SK-MEL-5 (cell line): ENCODE measurements at regions not wholly inside any gene's neighbourhood (a gene's known extent, or its start where the extent isn't known, plus 50 kb on each side); places are given as distances from the start of the nearest gene placed in this dataset.

ENCODE experiments used
- DNase-seq: peaks from one replicate; pipeline ENCODE4 v3.0.0-alpha.2; 2016; ENCODE audit warnings: low read depth, low spot score
- in situ Hi-C: cut with HindIII; loops from 2 replicates; pipeline ENCODE4 v1.10.0; 2016; ENCODE audit warnings: low sequenced_read_pairs, high pct_unique_total_duplicates, low pct_unique_long_range_greater_than_20kb

GRCh38 chr17:34726536-34727384, 147.4 kb downstream of the TMEM132E start:
- DNase-seq: no peak
- in situ Hi-C loops: no loop called here

GRCh38 chr17:34725725-34726124, 146.3 kb downstream of the TMEM132E start:
- in situ Hi-C loops: no loop called here
- no peak for DNase-seq

- no peak for DNase-seq
Observed at GRCh38 chr17:34725008-34725407, 145.6 kb downstream of the TMEM132E start.

GRCh38 chr17:34723875-34724274, 144.5 kb downstream of the TMEM132E start:
- DNase-seq: no peak
- in situ Hi-C loops: no loop called here

More at GRCh38 chr17:34725008-34725407, 145.6 kb downstream of the TMEM132E start:
- in situ Hi-C loops: no loop called here

GRCh38 chr17:34721326-34721725, 141.9 kb downstream of the TMEM132E start:
- in situ Hi-C loops: no loop called here
- DNase-seq: peak; percentile 13

GRCh38 chr17:34720760-34721159, 141.4 kb downstream of the TMEM132E start:
- in situ Hi-C loops: no loop called here

GRCh38 chr17:34719569-34719968, 140.2 kb downstream of the TMEM132E start:
- in situ Hi-C loops: no loop called here

More at GRCh38 chr17:34720760-34721159, 141.4 kb downstream of the TMEM132E start:
- no peak for DNase-seq

GRCh38 chr17:34717092-34717491, 137.7 kb downstream of the TMEM132E start:
- in situ Hi-C loops: no loop called here

More at GRCh38 chr17:34719569-34719968, 140.2 kb downstream of the TMEM132E start:
- DNase-seq: no peak

GRCh38 chr17:34716291-34716690, 136.9 kb downstream of the TMEM132E start:
- no peak for DNase-seq

More at GRCh38 chr17:34717092-34717491, 137.7 kb downstream of the TMEM132E start:
- no peak for DNase-seq

GRCh38 chr17:34715504-34715903, 136.1 kb downstream of the TMEM132E start:
- in situ Hi-C loops: no loop called here

More at GRCh38 chr17:34716291-34716690, 136.9 kb downstream of the TMEM132E start:
- in situ Hi-C loops: no loop called here

GRCh38 chr17:34714475-34715410, 135.4 kb downstream of the TMEM132E start:
- in situ Hi-C loops: no loop called here
- DNase-seq: no peak

More at GRCh38 chr17:34715504-34715903, 136.1 kb downstream of the TMEM132E start:
- DNase-seq: no peak

- DNase-seq: no peak
- in situ Hi-C loops: no loop called here
Observed at GRCh38 chr17:34713687-34714086, 134.3 kb downstream of the TMEM132E start.

- DNase-seq: no peak
- in situ Hi-C loops: no loop called here
Observed at GRCh38 chr17:34712481-34713195, 133.3 kb downstream of the TMEM132E start.

- in situ Hi-C loops: no loop called here
- no peak for DNase-seq
Observed at GRCh38 chr17:34711646-34712045, 132.3 kb downstream of the TMEM132E start.

GRCh38 chr17:34710226-34710625, 130.8 kb downstream of the TMEM132E start:
- no peak for DNase-seq
- in situ Hi-C loops: no loop called here

GRCh38 chr17:34709158-34709754, 129.9 kb downstream of the TMEM132E start:
- in situ Hi-C loops: no loop called here
- DNase-seq: no peak

- DNase-seq: no peak
- in situ Hi-C loops: no loop called here
Observed at GRCh38 chr17:34706029-34706428, 126.6 kb downstream of the TMEM132E start.
